Colon (tissue), 2 donors: ENCODE measurements at regions not wholly inside any gene's neighbourhood (a gene's known extent, or its start where the extent isn't known, plus 50 kb on each side); places are given as distances from the start of the nearest gene placed in this dataset.
"Not testable (repeated sequence)": the region's sequence is repeated elsewhere in the genome, so short reads cannot be mapped to it uniquely, and the experiment has no call there.

ENCODE experiments used
- FAIRE-seq: peaks from 2 replicates; lab custom pipeline; 2012; peaks lifted over from hg19 to GRCh38; lab: Jason Lieb, UNC
- donor health status: control.
- donor health status: control.

- no peak for FAIRE-seq
These were observed 276.0 kb downstream of the SOX2 start for GRCh38 chr3:181987736-181988135.

DNA sequence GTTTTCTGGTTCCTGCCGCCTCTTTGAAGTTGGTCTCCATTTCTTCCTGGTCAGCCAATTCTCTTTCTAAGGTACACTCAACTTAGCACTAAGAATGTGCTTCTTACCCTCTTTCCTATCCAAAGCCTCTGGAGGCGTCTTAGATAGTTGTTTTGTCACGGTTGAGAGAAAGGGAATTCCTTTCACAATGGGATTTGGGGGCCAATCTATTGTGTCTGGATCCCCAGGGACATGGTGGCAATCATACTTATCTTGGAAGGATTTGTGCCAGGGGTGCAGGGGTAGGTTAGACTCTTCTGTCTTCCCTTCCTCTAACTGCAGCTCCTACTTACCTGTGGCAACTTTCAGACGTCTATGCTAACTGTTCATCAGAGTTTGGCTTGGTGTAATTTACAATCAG is 287.1 kb downstream of the SOX2 start:
- FAIRE-seq = no peak

GRCh38 chr3:181999314-181999713 is 287.6 kb downstream of the SOX2 start:
- FAIRE-seq = no peak

DNA sequence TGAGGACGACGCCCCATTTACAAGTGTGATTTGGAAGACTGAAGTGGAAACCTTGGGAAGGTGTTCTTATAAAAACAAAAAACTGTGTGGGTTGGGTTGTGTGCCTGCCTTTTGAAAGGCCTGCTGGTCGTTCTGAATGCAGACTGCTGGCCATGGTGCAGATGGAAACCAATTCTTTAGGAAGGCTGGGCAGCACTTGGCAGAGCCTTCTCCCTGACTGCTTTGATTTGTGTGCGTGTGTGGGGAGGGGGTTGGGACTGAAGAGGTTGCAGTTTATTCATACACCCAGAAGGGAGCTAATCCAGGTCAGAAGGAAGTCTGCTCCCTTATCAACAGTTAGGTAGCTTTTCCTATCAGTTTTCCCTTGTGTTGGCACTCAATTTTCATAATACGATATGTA is 288.7 kb downstream of the SOX2 start:
- FAIRE-seq = no peak

DNA sequence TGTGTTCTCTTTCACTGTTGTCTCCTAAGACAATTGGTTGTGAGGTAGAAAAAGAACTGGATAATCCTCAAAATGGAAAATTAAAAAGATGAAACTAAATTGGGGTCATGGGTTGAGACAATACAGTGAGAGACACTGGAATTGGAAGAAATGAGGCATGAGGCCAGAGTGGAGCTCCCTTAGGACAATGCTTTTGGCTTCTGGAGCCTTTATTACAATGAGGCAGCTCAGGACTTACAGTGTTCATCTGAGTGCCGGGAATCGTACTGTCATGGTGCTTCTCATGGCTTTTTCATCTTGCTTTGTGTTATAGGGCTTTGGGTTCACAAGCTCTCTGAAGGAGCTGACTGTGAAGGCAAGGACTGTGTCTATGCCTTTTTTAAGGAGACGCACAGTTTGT is 293.5 kb downstream of the SOX2 start:
- no peak for FAIRE-seq

DNA sequence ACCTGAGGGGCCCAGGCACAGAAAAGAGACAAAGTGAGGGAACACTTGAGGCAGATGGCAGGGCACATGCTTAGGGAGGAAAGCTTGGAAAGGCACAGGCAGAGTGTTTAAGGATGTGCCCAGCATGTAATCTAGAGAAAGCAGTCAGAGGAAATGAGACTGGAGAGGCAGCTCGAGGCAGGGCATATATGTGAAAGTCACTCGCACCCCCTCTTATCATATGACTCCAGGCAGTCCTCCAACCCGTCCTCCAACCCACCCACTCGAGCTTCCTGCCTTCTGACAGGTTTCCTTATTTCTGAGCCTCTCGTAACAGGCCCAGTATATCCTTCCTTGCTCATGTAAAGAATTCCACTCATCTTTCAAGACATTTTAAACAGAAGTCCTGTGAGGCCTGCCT is 294.0 kb downstream of the SOX2 start:
- FAIRE-seq = no peak

GRCh38 chr3:182006431-182006830 is 294.7 kb downstream of the SOX2 start:
- no peak for FAIRE-seq

GRCh38 chr3:182007441-182007840 is 295.7 kb downstream of the SOX2 start:
- no peak for FAIRE-seq

DNA sequence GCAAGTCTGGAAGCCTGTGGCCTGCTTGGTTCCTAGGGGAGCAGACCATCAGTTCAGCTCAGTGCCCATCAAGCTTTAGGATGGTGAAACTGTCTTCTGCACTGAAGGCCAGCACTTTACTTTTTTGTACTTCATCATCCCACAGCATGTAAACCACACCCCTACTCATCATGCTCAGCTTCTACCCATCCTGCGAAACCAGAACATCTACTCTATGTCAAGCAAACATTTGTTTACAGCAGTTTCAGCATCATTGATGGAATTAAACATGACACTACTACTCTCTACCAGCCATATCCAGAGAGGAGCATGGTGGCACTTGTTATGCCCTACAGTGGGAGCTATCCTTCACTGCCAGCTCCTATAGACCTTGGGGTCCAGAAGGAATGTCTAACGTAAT is 306.6 kb downstream of the SOX2 start:
- no peak for FAIRE-seq

DNA sequence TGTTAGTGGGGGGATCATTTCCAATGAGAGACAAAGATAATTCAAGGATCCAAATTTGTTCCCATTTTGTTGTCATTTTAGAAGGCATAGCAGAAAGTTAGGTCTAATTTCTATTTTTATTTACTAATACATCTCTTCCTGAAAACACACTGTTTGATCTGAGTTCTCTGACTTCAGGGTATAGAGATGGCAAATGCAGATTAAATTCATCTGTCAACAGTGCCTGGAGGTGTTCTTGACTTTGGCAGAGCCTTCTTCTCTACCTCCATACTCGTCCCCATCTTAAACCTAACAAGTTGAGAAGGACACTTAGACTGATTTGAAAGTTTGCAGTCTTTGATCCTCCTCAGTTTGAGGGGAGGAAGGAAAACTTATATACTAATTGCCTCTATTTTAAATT is 308.2 kb downstream of the SOX2 start:
- FAIRE-seq = no peak

- FAIRE-seq = no peak
These were observed 312.1 kb downstream of the SOX2 start for GRCh38 chr3:182023843-182024242.

DNA sequence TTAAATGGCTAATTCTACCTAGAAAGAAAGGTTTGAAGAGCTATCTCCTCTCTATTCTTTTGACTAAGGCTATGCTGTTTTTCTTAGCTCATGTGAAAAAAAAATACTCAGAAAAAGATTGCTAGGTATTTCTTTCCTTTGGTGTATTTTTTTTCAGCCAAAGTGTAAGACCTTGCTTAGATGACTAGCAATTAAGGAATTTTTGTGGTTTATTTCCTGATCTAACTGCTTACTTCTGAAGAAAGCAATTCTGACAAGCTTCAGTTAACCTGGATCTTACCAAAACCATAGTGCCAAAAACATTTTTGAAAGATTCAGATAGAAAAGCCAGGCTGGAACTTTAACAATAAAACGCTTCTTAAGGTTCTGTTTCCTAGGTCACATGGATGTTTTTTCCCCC is 315.6 kb downstream of the SOX2 start:
- FAIRE-seq = no peak

DNA sequence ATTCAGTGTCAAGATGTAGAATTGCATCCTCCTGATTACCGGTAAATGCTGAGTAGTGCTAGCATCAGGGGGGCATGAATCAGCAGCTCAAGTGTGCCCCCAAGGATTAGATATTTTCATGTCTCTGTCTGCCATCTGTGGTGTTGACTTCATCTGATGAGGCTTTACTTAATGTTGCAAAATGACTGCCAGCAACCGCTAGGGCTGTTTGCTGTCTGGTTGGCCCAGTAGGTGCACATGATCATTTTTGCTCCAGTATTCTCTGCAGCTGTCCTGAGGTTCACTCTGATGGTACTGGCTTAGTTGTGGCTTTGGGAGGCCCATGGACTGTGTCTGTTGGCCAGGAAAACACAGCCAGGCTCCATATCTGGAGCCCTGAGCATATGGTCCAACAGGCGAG is 316.4 kb downstream of the SOX2 start:
- no peak for FAIRE-seq

DNA sequence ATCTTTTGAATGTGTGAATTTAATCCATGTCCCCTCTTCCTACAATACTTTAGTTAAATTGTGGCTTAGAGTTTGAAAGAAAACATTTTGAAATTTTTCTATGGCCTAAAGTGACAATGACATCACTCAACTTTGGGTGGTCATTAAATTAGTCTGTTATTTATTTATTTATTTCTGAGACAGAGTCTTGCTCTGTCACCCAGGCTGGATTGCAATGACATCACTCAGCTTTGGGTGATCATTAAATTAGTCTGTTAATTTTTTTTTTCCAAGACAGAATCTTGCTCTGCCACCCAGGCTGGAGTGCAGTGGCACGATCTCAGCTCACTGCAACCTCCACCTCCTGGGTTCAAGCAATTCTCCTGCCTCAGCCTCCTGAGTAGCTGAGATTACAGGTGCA is 322.5 kb downstream of the SOX2 start:
- not testable (repeated sequence) for FAIRE-seq

GRCh38 chr3:182035324-182035723 is 323.6 kb downstream of the SOX2 start:
- no peak for FAIRE-seq

DNA sequence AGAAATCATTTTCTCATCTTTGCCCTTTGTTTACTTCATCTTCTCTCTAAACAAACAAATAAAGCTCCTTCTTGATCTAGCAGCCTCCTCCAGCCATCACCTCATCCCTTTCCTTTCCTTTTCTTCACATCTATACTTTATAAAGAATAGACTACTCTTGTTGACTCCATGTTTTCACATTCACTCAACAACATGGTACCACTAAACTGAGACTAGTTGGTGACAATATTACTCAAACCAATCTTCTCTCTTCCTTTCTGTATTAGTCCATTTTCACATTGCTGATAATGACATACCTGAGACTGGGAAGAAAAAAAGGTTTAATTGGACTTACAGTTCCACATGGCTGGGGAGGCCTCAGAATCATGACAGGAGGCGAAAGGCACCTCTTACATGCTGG is 324.7 kb downstream of the SOX2 start:
- FAIRE-seq = no peak

DNA sequence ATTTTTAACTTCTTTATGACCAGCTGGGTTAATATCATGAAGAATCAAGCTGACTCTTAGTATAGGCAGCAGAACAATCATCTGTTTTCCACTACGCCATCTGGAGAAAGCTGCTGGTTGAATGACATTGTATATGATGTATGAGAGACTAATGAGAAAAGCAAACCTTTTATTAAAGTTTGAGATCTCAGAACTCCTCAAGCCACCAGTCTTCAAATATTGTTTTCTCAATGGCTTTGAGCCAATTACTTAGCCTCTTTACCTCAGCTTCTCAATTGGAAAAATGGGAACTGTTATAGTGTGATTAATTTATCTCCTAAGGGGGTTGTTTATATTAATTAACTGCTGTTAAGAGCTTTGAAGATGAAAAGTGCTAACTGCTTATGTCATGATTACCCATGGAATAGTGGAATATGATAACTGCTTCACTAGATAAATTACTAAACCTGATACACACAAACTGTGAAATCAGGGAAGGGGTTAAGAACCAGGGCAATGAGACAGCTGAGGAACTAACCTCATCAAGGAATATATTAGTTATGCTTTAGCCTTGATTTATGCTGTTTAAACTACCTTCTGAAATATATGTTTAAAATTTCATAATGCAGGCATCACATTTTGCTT is 330.1 kb downstream of the SOX2 start:
- no peak for FAIRE-seq

GRCh38 chr3:182045736-182046135 is 334.0 kb downstream of the SOX2 start:
- no peak for FAIRE-seq

GRCh38 chr3:182046166-182046764 is 334.5 kb downstream of the SOX2 start:
- FAIRE-seq = no peak

DNA sequence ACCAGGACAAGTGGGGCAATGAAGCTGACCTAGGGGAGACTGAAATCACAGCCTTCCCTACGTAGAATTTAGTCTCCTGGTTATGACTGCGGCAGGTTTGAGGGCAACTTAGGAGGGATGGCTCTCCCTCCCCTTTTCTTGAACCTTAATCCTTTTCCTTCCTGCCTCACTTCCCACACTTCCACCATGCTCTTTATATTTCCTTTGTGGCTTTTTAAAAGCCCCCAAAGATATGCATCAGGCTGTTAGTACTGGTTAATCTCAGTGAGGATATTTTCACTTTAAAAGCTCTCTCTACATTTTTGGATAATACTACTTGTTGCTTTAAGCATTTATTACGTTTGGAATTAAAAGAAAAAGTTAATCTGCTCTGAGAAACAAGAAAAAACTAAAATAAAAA is 339.2 kb downstream of the SOX2 start:
- FAIRE-seq = no peak

GRCh38 chr3:182052332-182052731 is 340.6 kb downstream of the SOX2 start:
- no peak for FAIRE-seq

DNA sequence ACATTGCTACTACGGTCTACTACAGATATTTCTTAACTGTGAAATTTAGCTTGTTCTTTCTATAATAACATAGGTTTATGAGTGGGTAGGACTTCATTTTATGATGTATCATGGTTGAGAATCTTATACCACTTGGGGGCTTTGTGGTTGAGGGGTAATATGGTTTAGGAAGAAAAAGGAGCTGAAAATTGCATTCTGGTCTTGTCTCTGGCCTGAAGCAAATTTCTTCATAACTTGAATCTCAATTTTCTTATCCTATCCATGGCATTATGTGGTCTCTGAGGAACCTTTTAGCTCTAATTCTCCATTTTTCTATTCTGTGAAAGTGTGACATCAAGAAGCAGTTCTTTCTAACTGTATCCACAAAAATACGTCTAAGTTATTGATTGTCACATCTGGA is 341.0 kb downstream of the SOX2 start:
- FAIRE-seq = no peak

GRCh38 chr3:182058488-182058887 is 346.8 kb downstream of the SOX2 start:
- FAIRE-seq = no peak

DNA sequence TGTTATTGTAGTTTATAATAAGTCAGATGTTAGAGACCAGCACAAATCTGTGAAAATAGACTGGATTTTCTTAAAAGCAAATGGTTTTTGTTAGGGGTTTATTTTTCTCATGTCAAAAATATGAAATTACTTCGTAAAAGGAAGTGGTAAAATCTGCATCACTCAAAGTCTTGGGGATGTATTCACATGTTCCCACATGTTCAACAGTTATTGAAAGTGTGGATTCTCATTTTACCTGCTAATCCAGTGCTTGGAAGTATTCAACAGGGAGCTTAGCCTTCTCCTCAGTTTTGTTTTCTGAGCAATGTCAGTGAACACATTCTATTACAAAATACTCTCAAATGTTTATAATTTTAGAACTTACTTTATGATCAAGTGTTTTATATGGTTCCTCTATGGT is 352.0 kb downstream of the SOX2 start:
- no peak for FAIRE-seq

DNA sequence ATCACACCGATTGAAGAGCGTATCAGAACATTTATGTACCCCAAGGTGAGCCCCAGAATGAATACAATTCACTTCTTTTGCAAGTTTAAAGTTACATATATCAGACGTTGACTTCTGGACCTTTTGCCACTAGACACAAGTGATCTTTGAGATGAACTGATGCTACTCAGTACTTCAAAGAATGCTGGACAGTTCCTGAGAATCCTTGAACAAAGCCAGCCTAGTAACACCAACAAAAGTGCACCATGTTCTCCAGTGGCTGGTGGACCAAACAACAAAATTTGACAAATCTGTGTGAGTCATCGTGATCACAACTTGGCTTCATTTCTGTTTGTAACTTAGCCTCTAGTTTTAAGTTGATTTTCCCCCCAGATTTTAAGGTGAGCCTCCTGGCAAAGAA is 355.7 kb downstream of the SOX2 start:
- FAIRE-seq = no peak
